ENCODE measurements at regions not wholly inside any gene's neighbourhood (a gene's known extent, or its start where the extent isn't known, plus 50 kb on each side); places are given as distances from the start of the nearest gene placed in this dataset.

DNA sequence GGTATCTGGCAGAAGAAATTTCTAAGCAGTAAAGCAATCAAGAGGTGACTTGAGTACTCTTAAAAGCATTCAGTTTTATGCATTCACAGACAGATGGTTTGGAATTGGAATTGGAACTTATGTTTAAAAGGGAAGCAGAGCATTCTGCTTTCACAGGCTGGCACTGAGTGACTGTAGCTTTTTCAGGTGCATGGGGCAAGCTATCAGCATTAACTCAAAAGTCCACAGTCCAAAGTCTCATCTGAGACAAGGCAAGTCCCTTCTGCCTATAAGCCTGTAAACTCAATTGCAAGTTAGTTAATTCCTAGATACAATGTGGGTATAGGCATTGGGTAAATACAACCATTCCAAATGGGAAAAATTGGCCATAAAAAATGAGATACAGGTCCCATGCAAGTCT lies 1620.3 kb downstream of the MRPL39 start:
- TF ChIP-seq, protein P1, sequence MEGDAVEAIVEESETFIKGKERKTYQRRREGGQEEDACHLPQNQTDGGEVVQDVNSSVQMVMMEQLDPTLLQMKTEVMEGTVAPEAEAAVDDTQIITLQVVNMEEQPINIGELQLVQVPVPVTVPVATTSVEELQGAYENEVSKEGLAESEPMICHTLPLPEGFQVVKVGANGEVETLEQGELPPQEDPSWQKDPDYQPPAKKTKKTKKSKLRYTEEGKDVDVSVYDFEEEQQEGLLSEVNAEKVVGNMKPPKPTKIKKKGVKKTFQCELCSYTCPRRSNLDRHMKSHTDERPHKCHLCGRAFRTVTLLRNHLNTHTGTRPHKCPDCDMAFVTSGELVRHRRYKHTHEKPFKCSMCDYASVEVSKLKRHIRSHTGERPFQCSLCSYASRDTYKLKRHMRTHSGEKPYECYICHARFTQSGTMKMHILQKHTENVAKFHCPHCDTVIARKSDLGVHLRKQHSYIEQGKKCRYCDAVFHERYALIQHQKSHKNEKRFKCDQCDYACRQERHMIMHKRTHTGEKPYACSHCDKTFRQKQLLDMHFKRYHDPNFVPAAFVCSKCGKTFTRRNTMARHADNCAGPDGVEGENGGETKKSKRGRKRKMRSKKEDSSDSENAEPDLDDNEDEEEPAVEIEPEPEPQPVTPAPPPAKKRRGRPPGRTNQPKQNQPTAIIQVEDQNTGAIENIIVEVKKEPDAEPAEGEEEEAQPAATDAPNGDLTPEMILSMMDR (IDR thresholded peaks at IDR 0.05) = no peak
- TF ChIP-seq EP300 (IDR thresholded peaks at IDR 0.05) (no peak), POLR2A (IDR thresholded peaks at IDR 0.05) (no peak)
